ENCODE measurements at regions not wholly inside any gene's neighbourhood (a gene's known extent, or its start where the extent isn't known, plus 50 kb on each side); places are given as distances from the start of the nearest gene placed in this dataset.

DNA sequence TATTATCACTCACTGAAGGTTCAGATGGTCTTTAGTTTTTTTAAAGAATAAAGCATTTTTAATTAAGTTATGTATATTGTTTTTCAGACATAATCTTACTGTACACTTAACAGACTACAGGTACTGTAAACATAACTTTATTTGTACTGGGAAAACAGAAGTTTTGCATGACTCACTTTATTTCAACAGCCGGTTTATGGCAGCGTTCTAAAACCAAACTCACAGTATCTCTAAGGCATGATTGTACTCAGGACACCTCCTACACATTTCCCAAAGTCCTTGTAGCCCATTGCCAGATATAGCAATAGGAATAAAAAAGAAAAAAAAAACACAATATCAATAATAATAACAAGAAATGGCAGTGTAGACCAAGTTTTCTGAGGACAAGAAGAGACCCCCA lies 1341.4 kb downstream of the FSCB start:
- Histone ChIP-seq H3K14ac (ENCODE audit: low read length in 2 of 2) (no peak overlapping the region), H2BK5ac (ENCODE audit: low read depth, low read length, poor library complexity, severe bottlenecking) (no peak overlapping the region), H3K27ac (ENCODE audit: low read length, poor library complexity, severe bottlenecking) (no peak overlapping the region), H3K4ac (ENCODE audit: low read depth in 1 of 2, low read length in 2 of 2) (no peak overlapping the region), H2BK12ac (ENCODE audit: low read length in 2 of 2) (no peak overlapping the region), H2BK120ac (ENCODE audit: low read depth, low read length) (no peak overlapping the region), H2AK5ac (ENCODE audit: low read length, severe bottlenecking) (no peak overlapping the region), H3K9me3 (ENCODE audit: control insufficient read depth, low read length) (no peaks in the 10 kb centered on the region), H3K79me1 (replicated peaks; ENCODE audit: low read length, poor library complexity, severe bottlenecking) (no peaks in the 10 kb centered on the region), H4K91ac (ENCODE audit: low read length) (no peak overlapping the region), H3K18ac (ENCODE audit: low read depth in 1 of 2, low read length in 2 of 2) (no peak overlapping the region), H3K4me1 (ENCODE audit: control insufficient read depth, insufficient read depth, low read depth, low read length) (no peaks in the 10 kb centered on the region), H2BK15ac (ENCODE audit: low read depth, poor library complexity, severe bottlenecking) (no peak overlapping the region), H3K4me2 (ENCODE audit: low read length, poor library complexity, severe bottlenecking) (no peak overlapping the region), H3K4me3 (ENCODE audit: insufficient read depth in 1 of 2, low read depth in 1 of 2, low read length in 2 of 2) (no peak overlapping the region), H3K27me3 (ENCODE audit: control insufficient read depth in 1 of 2, insufficient read depth in 1 of 2, low read length in 2 of 2) (no peaks in the 10 kb centered on the region), H2AFZ (ENCODE audit: low read depth, low read length) (no peak overlapping the region), H3K36me3 (ENCODE audit: control insufficient read depth in 1 of 2, insufficient read depth in 2 of 2, low read depth in 1 of 2, low read length in 2 of 2) (no peaks in the 10 kb centered on the region), H4K8ac (ENCODE audit: low read length) (no peak overlapping the region), H3K9ac (ENCODE audit: low read length) (no peak overlapping the region), H3K23ac (ENCODE audit: low read length in 2 of 2) (no peak overlapping the region)
- 88% methylated on average over 2 of the region's 2 CpGs for WGBS
- DNase-seq = no peak

DNA sequence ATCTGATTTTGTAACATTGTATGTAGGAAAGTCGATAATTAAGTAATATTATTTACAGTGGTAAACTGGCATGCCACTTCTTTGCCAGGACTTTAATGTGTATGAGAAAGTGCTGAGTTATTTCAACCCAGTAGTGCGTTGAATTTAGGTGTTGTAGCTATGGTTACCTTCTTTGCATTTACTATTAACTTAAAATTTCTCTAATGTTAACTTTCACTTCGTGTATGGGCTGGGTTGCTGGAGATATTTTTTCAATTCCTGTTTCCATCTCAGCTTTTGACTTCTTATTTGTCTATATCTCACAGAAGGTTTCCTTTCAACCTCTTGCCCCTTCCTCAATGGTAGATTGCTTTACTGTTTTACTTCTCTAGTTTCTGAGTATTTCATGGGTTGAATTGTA lies 1345.6 kb downstream of the FSCB start:
- Histone ChIP-seq H3K9ac (ENCODE audit: low read length) (no peak overlapping the region), H2BK15ac (ENCODE audit: low read depth, poor library complexity, severe bottlenecking) (no peak overlapping the region), H3K4me3 (ENCODE audit: insufficient read depth in 1 of 2, low read depth in 1 of 2, low read length in 2 of 2) (no peak overlapping the region), H4K91ac (ENCODE audit: low read length) (no peak overlapping the region), H3K23ac (ENCODE audit: low read length in 2 of 2) (no peak overlapping the region), H3K4me1 (ENCODE audit: control insufficient read depth, insufficient read depth, low read depth, low read length) (no peaks in the 10 kb centered on the region), H2BK5ac (ENCODE audit: low read depth, low read length, poor library complexity, severe bottlenecking) (no peak overlapping the region), H4K8ac (ENCODE audit: low read length) (no peak overlapping the region), H2AFZ (ENCODE audit: low read depth, low read length) (no peak overlapping the region), H3K27me3 (ENCODE audit: control insufficient read depth in 1 of 2, insufficient read depth in 1 of 2, low read length in 2 of 2) (no peaks in the 10 kb centered on the region), H3K27ac (ENCODE audit: low read length, poor library complexity, severe bottlenecking) (no peak overlapping the region), H3K4me2 (ENCODE audit: low read length, poor library complexity, severe bottlenecking) (no peak overlapping the region), H3K4ac (ENCODE audit: low read depth in 1 of 2, low read length in 2 of 2) (no peak overlapping the region), H3K18ac (ENCODE audit: low read depth in 1 of 2, low read length in 2 of 2) (no peak overlapping the region), H3K14ac (ENCODE audit: low read length in 2 of 2) (no peak overlapping the region), H2BK12ac (ENCODE audit: low read length in 2 of 2) (no peak overlapping the region), H3K9me3 (ENCODE audit: control insufficient read depth, low read length) (no peaks in the 10 kb centered on the region), H2BK120ac (ENCODE audit: low read depth, low read length) (no peak overlapping the region), H2AK5ac (ENCODE audit: low read length, severe bottlenecking) (no peak overlapping the region), H3K36me3 (ENCODE audit: control insufficient read depth in 1 of 2, insufficient read depth in 2 of 2, low read depth in 1 of 2, low read length in 2 of 2) (no peaks in the 10 kb centered on the region), H3K79me1 (replicated peaks; ENCODE audit: low read length, poor library complexity, severe bottlenecking) (no peaks in the 10 kb centered on the region)
- no peak for DNase-seq
- whole genome bisulfite sequencing = 100% methylated on average over 1 of the region's 3 CpGs

DNA sequence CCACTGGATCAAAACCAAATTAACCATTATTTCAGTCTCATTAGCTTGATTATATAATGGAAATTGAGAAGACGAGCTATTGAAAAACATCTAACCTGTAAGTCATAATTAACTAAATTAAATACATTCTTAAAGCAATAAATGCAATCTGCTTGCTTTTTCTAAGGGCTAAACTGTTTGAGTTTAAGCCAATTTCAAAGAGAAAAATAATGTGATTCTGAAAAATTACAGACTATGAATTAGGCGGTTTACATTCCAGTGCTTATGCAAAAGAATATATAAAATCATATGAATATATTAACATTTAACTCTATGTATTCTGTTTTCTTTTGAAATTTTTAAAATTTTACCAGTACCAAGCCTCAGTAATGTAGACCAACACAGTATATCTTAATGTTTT lies 1349.4 kb downstream of the FSCB start:
- no CpG with 5 or more reads among the region's 2 CpGs for WGBS
- Histone ChIP-seq H4K91ac (ENCODE audit: low read length) (no peak overlapping the region), H3K23ac (ENCODE audit: low read length in 2 of 2) (no peak overlapping the region), H2AK5ac (ENCODE audit: low read length, severe bottlenecking) (no peak overlapping the region), H2BK15ac (ENCODE audit: low read depth, poor library complexity, severe bottlenecking) (no peak overlapping the region), H2AFZ (ENCODE audit: low read depth, low read length) (no peak overlapping the region), H3K4me1 (ENCODE audit: control insufficient read depth, insufficient read depth, low read depth, low read length) (no peaks in the 10 kb centered on the region), H3K36me3 (ENCODE audit: control insufficient read depth in 1 of 2, insufficient read depth in 2 of 2, low read depth in 1 of 2, low read length in 2 of 2) (no peaks in the 10 kb centered on the region), H3K9me3 (ENCODE audit: control insufficient read depth, low read length) (no peaks in the 10 kb centered on the region), H3K18ac (ENCODE audit: low read depth in 1 of 2, low read length in 2 of 2) (no peak overlapping the region), H2BK5ac (ENCODE audit: low read depth, low read length, poor library complexity, severe bottlenecking) (no peak overlapping the region), H2BK120ac (ENCODE audit: low read depth, low read length) (no peak overlapping the region), H4K8ac (ENCODE audit: low read length) (no peak overlapping the region), H3K27ac (ENCODE audit: low read length, poor library complexity, severe bottlenecking) (no peak overlapping the region), H3K27me3 (ENCODE audit: control insufficient read depth in 1 of 2, insufficient read depth in 1 of 2, low read length in 2 of 2) (no peaks in the 10 kb centered on the region), H3K4ac (ENCODE audit: low read depth in 1 of 2, low read length in 2 of 2) (no peak overlapping the region), H3K79me1 (replicated peaks; ENCODE audit: low read length, poor library complexity, severe bottlenecking) (no peaks in the 10 kb centered on the region), H3K4me2 (ENCODE audit: low read length, poor library complexity, severe bottlenecking) (no peak overlapping the region), H3K9ac (ENCODE audit: low read length) (no peak overlapping the region), H2BK12ac (ENCODE audit: low read length in 2 of 2) (no peak overlapping the region), H3K14ac (ENCODE audit: low read length in 2 of 2) (no peak overlapping the region), H3K4me3 (ENCODE audit: insufficient read depth in 1 of 2, low read depth in 1 of 2, low read length in 2 of 2) (no peak overlapping the region)
- DNase-seq = no peak

DNA sequence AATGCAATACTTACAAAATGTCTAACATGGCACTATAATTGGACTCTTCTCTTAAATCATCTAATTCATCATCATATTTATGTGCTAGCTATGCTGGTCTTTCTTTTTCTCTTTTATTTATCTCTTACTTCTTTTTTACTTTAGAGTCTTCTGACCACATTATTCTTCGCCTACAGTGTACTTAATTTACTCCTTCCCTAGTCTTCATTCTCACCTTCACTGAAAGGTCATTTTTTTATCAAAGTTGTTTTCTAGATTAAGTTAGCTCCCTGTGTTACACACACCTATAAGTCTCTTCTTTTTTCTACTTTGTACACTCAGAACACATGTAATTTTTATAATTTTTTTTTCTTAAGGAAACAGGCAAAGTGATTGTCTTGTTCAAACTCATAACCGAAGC lies 1351.2 kb downstream of the FSCB start:
- H3K36me3 ChIP-seq (ENCODE audit: control insufficient read depth in 1 of 2, insufficient read depth in 2 of 2, low read depth in 1 of 2, low read length in 2 of 2) = no peaks in the 10 kb centered on the region
- H3K4me1 ChIP-seq (ENCODE audit: control insufficient read depth, insufficient read depth, low read depth, low read length) = no peaks in the 10 kb centered on the region
- no peak overlapping the region for H3K4me2 ChIP-seq (ENCODE audit: low read length, poor library complexity, severe bottlenecking)
- no peak overlapping the region for H2AFZ ChIP-seq (ENCODE audit: low read depth, low read length)
- H2BK15ac ChIP-seq (ENCODE audit: low read depth, poor library complexity, severe bottlenecking) = no peak overlapping the region
- H3K23ac ChIP-seq (ENCODE audit: low read length in 2 of 2) = no peak overlapping the region
- no peaks in the 10 kb centered on the region for H3K9me3 ChIP-seq (ENCODE audit: control insufficient read depth, low read length)
- no peak overlapping the region for H2BK120ac ChIP-seq (ENCODE audit: low read depth, low read length)
- no peak overlapping the region for H3K27ac ChIP-seq (ENCODE audit: low read length, poor library complexity, severe bottlenecking)
- H2AK5ac ChIP-seq (ENCODE audit: low read length, severe bottlenecking) = no peak overlapping the region
- H4K91ac ChIP-seq (ENCODE audit: low read length) = no peak overlapping the region
- H3K14ac ChIP-seq (ENCODE audit: low read length in 2 of 2) = no peak overlapping the region
- DNase-seq = no peak
- no peak overlapping the region for H3K18ac ChIP-seq (ENCODE audit: low read depth in 1 of 2, low read length in 2 of 2)
- H3K27me3 ChIP-seq (ENCODE audit: control insufficient read depth in 1 of 2, insufficient read depth in 1 of 2, low read length in 2 of 2) = no peaks in the 10 kb centered on the region
- H3K79me1 ChIP-seq (replicated peaks; ENCODE audit: low read length, poor library complexity, severe bottlenecking) = no peaks in the 10 kb centered on the region
- H3K4ac ChIP-seq (ENCODE audit: low read depth in 1 of 2, low read length in 2 of 2) = no peak overlapping the region
- no peak overlapping the region for H2BK12ac ChIP-seq (ENCODE audit: low read length in 2 of 2)
- no peak overlapping the region for H2BK5ac ChIP-seq (ENCODE audit: low read depth, low read length, poor library complexity, severe bottlenecking)
- WGBS = 91% methylated on average over 1 of the region's 2 CpGs
- H4K8ac ChIP-seq (ENCODE audit: low read length) = no peak overlapping the region
- no peak overlapping the region for H3K4me3 ChIP-seq (ENCODE audit: insufficient read depth in 1 of 2, low read depth in 1 of 2, low read length in 2 of 2)
- no peak overlapping the region for H3K9ac ChIP-seq (ENCODE audit: low read length)

Measured in mesenchymal stem cell (in vitro differentiated cells and primary cell).